MM.1S (cell line): ENCODE measurements at regions not wholly inside any gene's neighbourhood (a gene's known extent, or its start where the extent isn't known, plus 50 kb on each side); places are given as distances from the start of the nearest gene placed in this dataset.

Experiments used
- DNase-seq: peaks from one replicate; pipeline ENCODE4 v3.0.0-alpha.2; 2015
- H2AFZ ChIP-seq: fragments of 300-600 bp; sonication (generic); 2 replicates; pipeline ENCODE4 v1.6.0; 2016; ENCODE audit warnings: antibody characterized with exemption, low read length
- H3F3A ChIP-seq: fragments of 300-600 bp; sonication (generic); 2 replicates; pipeline ENCODE4 v1.6.1; 2016; ENCODE audit warnings: mild to moderate bottlenecking, antibody characterized with exemption, low read length, moderate library complexity, mixed read lengths; ENCODE audit not compliant: insufficient read depth
- H3K27ac ChIP-seq: fragments of 300-600 bp; sonication (generic); 2 replicates; pipeline ENCODE4 v1.5.1; 2016; ENCODE audit warnings: mild to moderate bottlenecking, low read length
- H3K27me3 ChIP-seq: fragments of 300-600 bp; sonication (generic); replicated peaks from 2 replicates; pipeline ENCODE4 v1.6.0; 2016; ENCODE audit warnings: low read length; ENCODE audit not compliant: insufficient read depth
- H3K36me3 ChIP-seq: fragments of 300-600 bp; sonication (generic); replicated peaks from 2 replicates; pipeline ENCODE4 v1.6.1; 2016; ENCODE audit warnings: mild to moderate bottlenecking, low read length, mixed read lengths; ENCODE audit not compliant: insufficient read depth
- H3K4me1 ChIP-seq: fragments of 300-600 bp; sonication (generic); 2 replicates; pipeline ENCODE4 v1.6.1; 2016; ENCODE audit warnings: low read length, mixed read lengths
- H3K4me2 ChIP-seq: fragments of 300-600 bp; sonication (generic); 2 replicates; pipeline ENCODE4 v1.6.0; 2016; ENCODE audit warnings: low read depth, low read length
- H3K4me3 ChIP-seq: fragments of 300-600 bp; sonication (generic); 2 replicates; pipeline ENCODE4 v1.5.1; 2016; ENCODE audit warnings: low read length, mixed read lengths
- H3K79me2 ChIP-seq: fragments of 300-600 bp; sonication (generic); 2 replicates; pipeline ENCODE4 v1.6.1; 2016; ENCODE audit warnings: mixed run types, low read length, mixed read lengths
- H3K9ac ChIP-seq: fragments of 300-600 bp; sonication (generic); 2 replicates; pipeline ENCODE4 v1.6.1; 2016; ENCODE audit warnings: low read length, mixed read lengths
- H3K9me2 ChIP-seq: fragments of 300-600 bp; sonication (generic); replicated peaks from 2 replicates; pipeline ENCODE4 v1.6.1; 2016; ENCODE audit warnings: mild to moderate bottlenecking, low read length, mixed read lengths; ENCODE audit not compliant: insufficient read depth
- H3K9me3 ChIP-seq: fragments of 300-600 bp; sonication (generic); replicated peaks from 2 replicates; pipeline ENCODE4 v1.6.1; 2016; ENCODE audit warnings: mild to moderate bottlenecking, low read length, mixed read lengths; ENCODE audit not compliant: insufficient read depth
- H4K20me1 ChIP-seq: fragments of 300-600 bp; sonication (generic); 2 replicates; pipeline ENCODE4 v1.6.1; 2016; ENCODE audit warnings: mild to moderate bottlenecking, low read length, moderate library complexity, mixed read lengths; ENCODE audit not compliant: insufficient read depth
- EZH2 ChIP-seq: fragments of 300-600 bp; sonication (generic); optimal IDR thresholded peaks from 2 replicates; pipeline ENCODE3; 2017; ENCODE audit warnings: low read depth, mild to moderate bottlenecking, antibody characterized with exemption, low read length, mixed read lengths
- EZH2phosphoT487 ChIP-seq: fragments of 300-600 bp; sonication (generic); IDR thresholded peaks from 2 replicates; pipeline ENCODE4 v1.6.1; 2018; ENCODE audit warnings: antibody characterized with exemption, low read length
- TF ChIP-seq, protein P1 (sequence below): fragments of 300-600 bp; sonication (generic); IDR thresholded peaks from 2 replicates; pipeline ENCODE4 v1.5.1; 2016; ENCODE audit warnings: antibody characterized with exemption, low read length, mixed read lengths

DNA sequence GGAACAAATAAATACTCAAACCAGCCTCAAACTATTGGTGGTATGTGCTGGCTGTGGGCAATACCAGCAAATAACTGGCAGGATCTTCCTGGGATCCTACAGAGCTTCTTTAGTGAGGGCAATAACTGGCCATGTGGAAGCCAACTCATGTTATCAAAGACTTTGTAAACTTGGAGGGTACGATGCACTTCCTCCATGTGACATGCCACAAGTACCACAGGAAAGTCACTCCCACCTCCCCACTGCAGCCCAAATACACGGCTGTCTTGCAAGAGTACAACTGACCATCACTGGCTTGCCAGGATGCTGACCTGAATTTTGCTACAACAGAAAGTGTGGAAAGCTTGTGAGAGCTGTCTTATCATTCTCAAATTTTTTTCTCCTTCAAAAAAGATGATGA, 93.3 kb upstream of the MAML3 start:
- Histone ChIP-seq H4K20me1 (no peaks in the 10 kb centered on the region), H3K27me3 (peaks cover 1% of the 10 kb centered on the region; the same call in 1 of the 2 replicates), H3F3A (no peaks in the 10 kb centered on the region), H3K4me3 (no peak overlapping the region), H3K27ac (no peak overlapping the region), H3K9me2 (no peaks in the 10 kb centered on the region), H2AFZ (no peak overlapping the region), H3K79me2 (no peaks in the 10 kb centered on the region), H3K36me3 (no peaks in the 10 kb centered on the region), H3K9ac (no peak overlapping the region), H3K4me1 (0 out of 2 replicates have a peak, but pooled peaks cover 3% of the 10 kb centered on the region), H3K9me3 (no peaks in the 10 kb centered on the region), H3K4me2 (no peak overlapping the region)
- TF ChIP-seq, protein P1, sequence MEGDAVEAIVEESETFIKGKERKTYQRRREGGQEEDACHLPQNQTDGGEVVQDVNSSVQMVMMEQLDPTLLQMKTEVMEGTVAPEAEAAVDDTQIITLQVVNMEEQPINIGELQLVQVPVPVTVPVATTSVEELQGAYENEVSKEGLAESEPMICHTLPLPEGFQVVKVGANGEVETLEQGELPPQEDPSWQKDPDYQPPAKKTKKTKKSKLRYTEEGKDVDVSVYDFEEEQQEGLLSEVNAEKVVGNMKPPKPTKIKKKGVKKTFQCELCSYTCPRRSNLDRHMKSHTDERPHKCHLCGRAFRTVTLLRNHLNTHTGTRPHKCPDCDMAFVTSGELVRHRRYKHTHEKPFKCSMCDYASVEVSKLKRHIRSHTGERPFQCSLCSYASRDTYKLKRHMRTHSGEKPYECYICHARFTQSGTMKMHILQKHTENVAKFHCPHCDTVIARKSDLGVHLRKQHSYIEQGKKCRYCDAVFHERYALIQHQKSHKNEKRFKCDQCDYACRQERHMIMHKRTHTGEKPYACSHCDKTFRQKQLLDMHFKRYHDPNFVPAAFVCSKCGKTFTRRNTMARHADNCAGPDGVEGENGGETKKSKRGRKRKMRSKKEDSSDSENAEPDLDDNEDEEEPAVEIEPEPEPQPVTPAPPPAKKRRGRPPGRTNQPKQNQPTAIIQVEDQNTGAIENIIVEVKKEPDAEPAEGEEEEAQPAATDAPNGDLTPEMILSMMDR, result no peak
- TF ChIP-seq EZH2phosphoT487, result no peak
- TF ChIP-seq EZH2, result no peak
- DNase-seq, result no peak

DNA sequence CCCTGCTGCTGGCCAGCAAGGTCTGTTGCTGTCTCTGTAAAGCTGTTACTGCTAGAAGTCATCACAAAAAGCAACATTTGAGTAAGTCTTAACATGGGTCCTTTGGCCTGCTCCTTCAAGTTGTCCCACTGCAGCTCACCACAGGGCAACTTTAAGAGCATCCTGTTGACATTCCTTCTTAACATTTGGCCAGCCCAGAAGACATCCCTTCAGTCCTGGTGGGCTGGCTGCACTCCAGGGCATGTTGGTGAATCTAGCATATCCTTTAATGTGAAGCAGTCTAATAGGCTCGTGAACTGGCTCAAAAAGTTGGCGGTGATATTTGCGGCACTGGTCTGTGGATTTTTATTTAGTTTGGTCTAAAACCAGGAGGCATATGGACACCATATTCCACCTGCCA, 92.2 kb upstream of the MAML3 start:
- Histone ChIP-seq H3K36me3 (no peaks in the 10 kb centered on the region), H3K79me2 (no peaks in the 10 kb centered on the region), H3K9me2 (no peaks in the 10 kb centered on the region), H3K27ac (no peak overlapping the region), H3K4me3 (no peak overlapping the region), H3K9ac (no peak overlapping the region), H3K4me1 (0 out of 2 replicates have a peak, but pooled peaks cover 3% of the 10 kb centered on the region), H3K27me3 (no peaks in the 10 kb centered on the region), H3K9me3 (no peaks in the 10 kb centered on the region), H3F3A (no peaks in the 10 kb centered on the region), H2AFZ (no peak overlapping the region), H3K4me2 (no peak overlapping the region), H4K20me1 (no peaks in the 10 kb centered on the region)
- DNase-seq, result no peak
- TF ChIP-seq EZH2 (no peak), EZH2phosphoT487 (no peak)
- TF ChIP-seq, protein P1, result no peak

DNA sequence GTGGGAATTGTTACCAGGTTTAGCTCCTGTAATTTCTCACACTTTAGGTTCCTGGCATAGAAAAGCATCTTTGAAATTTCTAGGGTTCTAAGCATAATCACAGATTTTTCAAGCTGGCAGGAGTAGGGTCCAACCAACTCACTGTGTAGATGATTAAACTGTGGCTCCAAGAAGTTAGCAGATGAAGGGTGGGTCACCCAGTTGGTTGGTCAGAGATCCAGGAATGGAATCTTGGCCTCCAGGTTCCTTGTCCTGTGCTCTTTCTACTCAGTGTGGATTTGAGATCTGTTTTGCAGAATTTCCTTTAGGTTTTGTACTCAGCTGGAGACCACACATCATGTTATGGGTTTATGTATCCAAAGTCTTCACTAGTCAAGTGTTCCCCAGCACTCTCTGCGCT, 90.3 kb upstream of the MAML3 start:
- Histone ChIP-seq H3K4me2 (no peak overlapping the region), H3K9me3 (no peaks in the 10 kb centered on the region), H3K36me3 (no peaks in the 10 kb centered on the region), H4K20me1 (no peaks in the 10 kb centered on the region), H3K27me3 (no peaks in the 10 kb centered on the region), H3K4me3 (no peak overlapping the region), H3K4me1 (0 out of 2 replicates have a peak, but pooled peaks cover 3% of the 10 kb centered on the region), H3K9me2 (no peaks in the 10 kb centered on the region), H3F3A (no peaks in the 10 kb centered on the region), H3K27ac (no peak overlapping the region), H3K79me2 (no peaks in the 10 kb centered on the region), H2AFZ (no peak overlapping the region), H3K9ac (no peak overlapping the region)
- no peak for DNase-seq
- no peak for TF ChIP-seq EZH2
- TF ChIP-seq EZH2phosphoT487, result no peak
- TF ChIP-seq, protein P1, result no peak
